HG03378 (cell line): ENCODE measurements at regions not wholly inside any gene's neighbourhood (a gene's known extent, or its start where the extent isn't known, plus 50 kb on each side); places are given as distances from the start of the nearest gene placed in this dataset.
"Not testable (repeated sequence)": the region's sequence is repeated elsewhere in the genome, so short reads cannot be mapped to it uniquely, and the experiment has no call there.

Experiments
- ATAC-seq: cut with Tn5 transposase; IDR thresholded peaks from one replicate; pipeline ENCODE4 v1.9.1; 2021; ENCODE audit warnings: mild to moderate bottlenecking, moderate library complexity; ENCODE audit not compliant: unreplicated experiment

GRCh38 chr15:60130821-60131220, 126.7 kb downstream of the FOXB1 start:
- no peak for ATAC-seq

- ATAC-seq = no peak
Measured at GRCh38 chr15:60134609-60135008, 130.5 kb downstream of the FOXB1 start.

GRCh38 chr15:60135961-60136360, 131.8 kb downstream of the FOXB1 start:
- ATAC-seq = no peak

GRCh38 chr15:60137711-60138396, 133.7 kb downstream of the FOXB1 start:
- ATAC-seq = no peak

- no peak for ATAC-seq
Measured at GRCh38 chr15:60138397-60138968, 134.4 kb downstream of the FOXB1 start.

- ATAC-seq = no peak
Measured at GRCh38 chr15:60152386-60152785, 148.3 kb downstream of the FOXB1 start.

GRCh38 chr15:60154764-60155325, 150.7 kb downstream of the FOXB1 start:
- no peak for ATAC-seq

- no peak for ATAC-seq
Measured at GRCh38 chr15:60155661-60156060, 151.6 kb downstream of the FOXB1 start.

GRCh38 chr15:60160909-60161308, 156.8 kb downstream of the FOXB1 start:
- no peak for ATAC-seq

- no peak for ATAC-seq
Measured at GRCh38 chr15:60161704-60162103, 157.6 kb downstream of the FOXB1 start.

GRCh38 chr15:60162251-60162967, 158.3 kb downstream of the FOXB1 start:
- ATAC-seq = no peak

- no peak for ATAC-seq
Measured at GRCh38 chr15:60162968-60163355, 158.9 kb downstream of the FOXB1 start.

GRCh38 chr15:60165111-60165510, 161.0 kb downstream of the FOXB1 start:
- ATAC-seq = no peak

- no peak for ATAC-seq
Measured at GRCh38 chr15:60172143-60172542, 168.0 kb downstream of the FOXB1 start.

GRCh38 chr15:60179786-60180391, 175.8 kb downstream of the FOXB1 start:
- ATAC-seq = no peak

GRCh38 chr15:60181957-60182356, 177.8 kb downstream of the FOXB1 start:
- not testable (repeated sequence) for ATAC-seq

GRCh38 chr15:60183366-60183765, 179.3 kb downstream of the FOXB1 start:
- no peak for ATAC-seq

GRCh38 chr15:60184579-60184978, 180.5 kb downstream of the FOXB1 start:
- no peak for ATAC-seq

GRCh38 chr15:60191016-60191415, 186.9 kb downstream of the FOXB1 start:
- ATAC-seq = no peak

GRCh38 chr15:60191821-60192220, 187.7 kb downstream of the FOXB1 start:
- ATAC-seq = no peak

GRCh38 chr15:60195611-60196010, 191.5 kb downstream of the FOXB1 start:
- ATAC-seq = no peak
